ELF-1 (cell line): ENCODE measurements at regions not wholly inside any gene's neighbourhood (a gene's known extent, or its start where the extent isn't known, plus 50 kb on each side); places are given as distances from the start of the nearest gene placed in this dataset.
"Not testable (repeated sequence)": the region's sequence is repeated elsewhere in the genome, so short reads cannot be mapped to it uniquely, and the experiment has no call there.

Source experiments
- DNase-seq: peaks from one replicate; pipeline ENCODE4 v3.0.0-alpha.2; 2016; ENCODE audit warnings: low read depth, low spot score

GRCh38 chr12:63040526-63041220, 105.7 kb upstream of the PPM1H start:
- DNase-seq: no peak

- DNase-seq: no peak
These were observed 103.8 kb upstream of the PPM1H start for GRCh38 chr12:63038713-63039100.

- DNase-seq: no peak
These were observed 103.1 kb upstream of the PPM1H start for GRCh38 chr12:63037746-63038712.

DNA sequence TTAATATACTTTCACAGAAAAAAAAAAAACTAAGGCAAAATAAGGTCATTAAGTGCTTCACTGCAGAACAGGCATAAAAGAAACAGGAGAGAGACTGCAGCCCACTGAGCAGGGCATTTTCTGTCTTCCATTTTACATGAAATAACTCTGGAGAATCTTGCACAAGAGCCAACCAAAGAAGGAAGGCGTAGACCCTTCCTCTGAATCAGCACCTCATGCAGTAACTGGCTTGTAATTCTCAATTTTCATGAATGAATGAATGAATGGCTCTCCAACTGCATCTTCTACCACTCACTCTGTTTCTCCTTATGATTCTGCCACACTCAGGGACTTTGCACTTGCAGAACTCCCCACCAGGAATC, 102.0 kb upstream of the PPM1H start:
- DNase-seq: no peak

GRCh38 chr12:63036216-63036973, 101.4 kb upstream of the PPM1H start:
- no peak for DNase-seq

- no peak for DNase-seq
These were observed 99.7 kb upstream of the PPM1H start for GRCh38 chr12:63034601-63035000.

- no peak for DNase-seq
These were observed 94.7 kb upstream of the PPM1H start for GRCh38 chr12:63029676-63030075.

DNA sequence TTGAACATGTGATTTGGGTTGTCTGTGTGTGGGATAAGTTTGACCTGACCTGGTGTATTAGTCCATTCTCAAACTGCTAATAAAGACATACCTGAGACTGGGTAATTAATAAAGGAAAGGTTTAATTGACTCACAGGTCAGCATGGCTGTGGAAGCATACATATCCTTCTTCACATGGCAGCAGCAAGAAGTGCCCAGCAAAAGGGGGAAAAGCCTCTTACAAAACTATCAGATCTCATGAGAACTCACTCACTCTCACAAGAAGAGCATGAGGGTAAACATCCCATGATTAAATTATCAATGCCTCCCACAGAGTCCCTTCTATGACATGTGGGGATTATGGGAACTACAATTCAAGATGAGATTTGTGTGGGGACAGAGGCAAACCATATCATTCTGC, 94.0 kb upstream of the PPM1H start:
- DNase-seq: no peak

- DNase-seq: no peak
These were observed 90.2 kb upstream of the PPM1H start for GRCh38 chr12:63025116-63025515.

DNA sequence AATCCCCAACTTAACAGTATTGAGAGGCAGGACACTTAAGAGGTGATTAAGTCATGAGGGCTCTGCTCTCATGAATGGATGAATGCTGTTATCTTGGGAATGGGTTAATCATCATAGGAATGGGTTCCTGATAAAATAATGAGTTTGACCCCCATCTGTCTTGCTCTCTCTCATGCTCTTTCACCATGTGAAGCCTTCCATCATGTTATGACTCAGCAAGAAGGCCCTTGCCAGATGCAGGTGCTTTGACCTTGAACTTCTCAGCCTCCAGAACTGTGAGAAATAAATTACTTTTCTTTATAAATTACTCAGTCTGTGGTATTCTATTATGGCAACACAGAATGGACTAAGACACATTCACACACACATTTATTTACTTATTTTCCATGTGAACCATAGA, 89.0 kb upstream of the PPM1H start:
- no peak for DNase-seq

- no peak for DNase-seq
These were observed 86.2 kb upstream of the PPM1H start for GRCh38 chr12:63021116-63021515.

- DNase-seq: no peak
These were observed 85.3 kb upstream of the PPM1H start for GRCh38 chr12:63020269-63020668.

- DNase-seq: no peak
These were observed 83.3 kb upstream of the PPM1H start for GRCh38 chr12:63018273-63018672.

DNA sequence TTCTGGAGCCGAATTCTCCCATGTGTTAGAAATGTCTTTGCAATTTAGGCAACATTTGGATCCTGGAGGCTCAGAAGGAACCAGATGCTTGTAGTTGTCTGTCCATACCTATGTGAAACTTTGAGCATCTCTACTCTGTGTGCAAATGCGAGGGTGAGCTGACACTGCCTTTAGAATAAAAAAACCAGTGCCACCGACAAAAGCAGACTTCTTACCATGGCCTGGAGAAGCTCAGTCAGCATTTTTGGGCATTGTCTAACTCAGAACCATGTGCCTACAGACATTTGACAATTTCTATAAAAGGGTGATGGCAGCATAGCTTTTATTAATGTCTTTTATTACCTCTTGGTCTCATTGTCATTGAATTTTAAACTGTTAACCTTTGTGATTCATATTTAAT, 78.4 kb upstream of the PPM1H start:
- DNase-seq: no peak

DNA sequence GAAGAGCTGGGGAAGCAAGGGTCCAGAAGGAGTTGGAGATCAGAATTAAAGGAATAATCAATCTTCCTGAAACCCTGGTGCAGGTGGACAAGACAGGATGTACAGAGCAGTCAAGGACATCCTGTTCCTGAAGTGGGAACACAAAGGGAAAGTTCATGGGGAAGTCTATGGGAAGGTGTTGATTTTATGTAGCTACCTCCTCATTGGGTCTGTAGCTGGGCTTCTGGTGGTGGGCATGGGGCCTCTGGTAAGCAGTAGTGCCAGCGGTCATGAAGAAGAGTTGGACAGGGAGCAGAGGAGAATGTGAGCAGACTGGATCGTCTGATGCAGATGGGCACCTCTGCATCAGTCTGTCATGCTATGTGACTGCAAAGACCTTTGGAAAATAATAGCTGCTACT, 75.7 kb upstream of the PPM1H start:
- DNase-seq: no peak

DNA sequence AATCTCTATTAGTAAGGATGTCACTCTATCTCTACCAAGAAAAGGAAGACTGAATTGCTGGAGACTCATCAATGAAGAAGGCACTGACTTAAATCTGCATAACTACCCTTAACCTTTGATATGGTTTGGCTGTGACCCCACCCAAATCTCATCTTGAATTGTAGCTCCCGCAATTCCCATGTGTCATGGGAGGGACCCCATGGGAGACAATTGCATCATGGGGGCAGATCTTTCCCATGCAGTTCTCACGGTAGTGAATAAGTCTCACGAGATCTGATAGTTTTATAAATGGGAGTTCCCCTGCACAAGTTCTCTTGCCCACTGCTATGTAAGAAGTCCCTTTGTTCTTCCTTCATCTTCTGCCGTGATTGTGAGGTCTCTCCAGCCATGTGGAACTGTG, 73.4 kb upstream of the PPM1H start:
- DNase-seq: no peak

DNA sequence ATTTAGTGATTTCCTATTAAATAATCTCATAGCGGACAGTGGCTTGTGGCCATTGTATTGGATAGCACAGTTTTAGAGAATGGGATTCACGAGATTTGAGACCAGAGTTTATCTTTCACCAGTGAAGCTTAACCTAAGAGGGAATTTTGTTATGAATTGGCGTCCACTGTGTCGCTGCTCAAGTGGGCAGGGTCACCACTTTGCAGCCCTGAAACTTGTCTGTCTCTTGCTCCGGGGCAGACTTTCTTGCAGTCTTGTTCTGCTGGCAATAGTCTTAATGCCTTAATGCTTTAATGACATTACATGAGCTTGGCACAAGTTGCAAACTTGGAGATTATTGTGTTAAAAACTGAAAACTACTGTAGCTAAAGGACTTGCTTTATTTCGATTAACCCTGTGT, 72.8 kb upstream of the PPM1H start:
- no peak for DNase-seq

DNA sequence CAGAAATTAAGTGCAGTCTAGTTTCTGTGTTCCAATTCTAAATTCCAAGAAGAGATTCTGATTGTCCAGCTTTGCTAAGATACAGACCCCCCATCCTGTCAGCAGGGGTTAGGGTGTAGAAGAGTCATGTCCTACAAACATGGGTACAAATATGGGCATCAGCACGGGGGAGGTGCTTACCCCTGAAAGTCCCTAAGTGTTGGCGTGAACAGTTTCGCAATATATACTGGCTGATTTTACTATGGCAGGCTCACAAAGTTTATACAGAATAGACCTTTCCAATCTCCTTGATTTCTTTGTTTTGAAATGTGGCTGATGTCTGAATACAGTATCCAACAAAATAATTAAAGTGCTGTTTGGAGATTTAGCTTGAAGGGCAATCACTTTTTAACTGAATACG, 71.6 kb upstream of the PPM1H start:
- no peak for DNase-seq

DNA sequence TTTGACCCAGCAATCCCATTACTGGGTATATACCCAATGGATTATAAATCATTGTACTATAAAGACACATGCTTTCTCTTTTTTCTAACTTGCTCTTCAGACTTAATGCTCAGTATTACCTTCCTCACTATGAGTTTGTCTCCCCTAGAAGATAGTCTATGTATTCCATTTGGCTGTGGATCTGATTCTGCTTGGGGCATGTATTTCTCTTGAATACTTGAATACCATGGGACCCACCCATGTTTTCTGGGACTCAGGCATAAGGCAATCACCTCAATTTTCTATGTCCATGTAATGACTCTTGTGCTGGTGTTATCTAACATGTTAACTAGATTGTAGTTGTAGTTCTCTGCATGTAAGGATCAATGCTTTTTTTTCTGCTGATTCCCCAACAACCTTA, 70.4 kb upstream of the PPM1H start:
- DNase-seq: no peak

GRCh38 chr12:63003223-63003819, 68.4 kb upstream of the PPM1H start:
- no peak for DNase-seq

DNA sequence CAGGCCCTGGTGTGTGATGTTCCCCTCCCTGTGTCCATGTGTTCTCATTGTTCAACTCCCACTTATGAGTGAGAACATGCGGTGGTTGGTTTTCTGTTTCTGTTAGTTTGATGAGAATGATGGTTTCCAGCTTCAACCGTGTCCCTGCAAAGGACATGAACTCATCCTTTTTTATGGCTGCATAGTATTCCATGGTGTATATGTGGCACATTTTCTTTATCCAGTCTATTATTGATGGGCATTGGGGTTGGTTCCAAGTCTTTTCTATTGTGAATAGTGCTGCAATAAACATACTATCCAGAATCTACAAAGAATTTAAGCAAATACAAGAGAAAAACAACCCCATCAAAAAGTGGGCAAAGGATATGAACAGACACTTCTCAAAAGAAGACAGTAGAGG, 67.1 kb upstream of the PPM1H start:
- not testable (repeated sequence) for DNase-seq

DNA sequence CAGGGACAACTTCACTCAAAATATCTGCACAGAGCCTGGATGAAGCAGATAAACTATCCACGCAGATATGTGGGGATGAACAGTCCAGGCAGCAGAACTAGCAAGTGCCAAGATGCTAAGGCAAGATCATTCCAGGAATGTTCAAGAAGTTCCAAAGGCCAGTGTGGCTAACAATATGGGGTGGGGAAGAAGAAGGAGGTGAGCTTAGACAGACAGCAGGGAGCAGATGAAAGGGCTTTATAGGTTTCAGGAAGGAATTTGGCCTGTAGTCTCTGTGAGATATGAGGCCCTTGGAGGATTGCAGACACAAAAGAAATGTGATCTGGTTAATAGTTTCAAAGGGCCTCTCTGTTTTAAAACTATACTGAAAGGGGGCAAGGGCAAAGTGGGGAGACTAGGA, 63.5 kb upstream of the PPM1H start:
- peak; percentile 23 for DNase-seq
